OCI-LY1 (cell line): ENCODE measurements at regions not wholly inside any gene's neighbourhood (a gene's known extent, or its start where the extent isn't known, plus 50 kb on each side); places are given as distances from the start of the nearest gene placed in this dataset.

Source experiments
- H2AFZ ChIP-seq: fragments of 200-600 bp; sonication (generic), shearing (Covaris generic); 2 replicates; pipeline ENCODE4 v1.6.0; 2014; ENCODE audit warnings: antibody characterized with exemption, mild to moderate bottlenecking, low read length
- H3F3A ChIP-seq: fragments of 200-600 bp; sonication (generic), shearing (Covaris generic); 2 replicates; pipeline ENCODE4 v1.6.0; 2014; ENCODE audit warnings: mild to moderate bottlenecking, antibody characterized with exemption, low read length, moderate library complexity; ENCODE audit not compliant: insufficient read depth
- H3K27ac ChIP-seq: fragments of 200-600 bp; sonication (generic); 2 replicates; pipeline ENCODE4 v1.5.1; 2014; ENCODE audit warnings: low read length, mixed run types, mild to moderate bottlenecking, low read depth; ENCODE audit not compliant: poor library complexity, severe bottlenecking
- H3K27me3 ChIP-seq: fragments of 200-600 bp; sonication (generic); 2 replicates; pipeline ENCODE4 v1.6.0; 2014; ENCODE audit warnings: antibody characterized with exemption, mild to moderate bottlenecking, low read length, moderate library complexity; ENCODE audit not compliant: insufficient read depth
- H3K36me3 ChIP-seq: fragments of 200-600 bp; sonication (generic); 2 replicates; pipeline ENCODE4 v1.6.1; 2014; ENCODE audit warnings: mild to moderate bottlenecking, antibody characterized with exemption, low read length, moderate library complexity, mixed read lengths; ENCODE audit not compliant: insufficient read depth
- H3K4me1 ChIP-seq: fragments of 200-600 bp; sonication (generic); 2 replicates; pipeline ENCODE4 v1.5.1; 2014; ENCODE audit warnings: mild to moderate bottlenecking, low read length, moderate library complexity; ENCODE audit not compliant: insufficient read depth, severe bottlenecking
- H3K4me2 ChIP-seq: fragments of 200-600 bp; sonication (generic), shearing (Covaris generic); 2 replicates; pipeline ENCODE4 v1.6.1; 2014; ENCODE audit warnings: low read length
- H3K4me3 ChIP-seq: fragments of 200-600 bp; sonication (generic); 2 replicates; pipeline ENCODE4 v1.5.1; 2014; ENCODE audit warnings: low read length, low read depth, mild to moderate bottlenecking, mixed read lengths; ENCODE audit not compliant: poor library complexity, severe bottlenecking
- H3K79me2 ChIP-seq: fragments of 200-600 bp; shearing (Covaris generic); 2 replicates; pipeline ENCODE4 v1.6.1; 2016; ENCODE audit warnings: mixed run types, low read length, mixed read lengths; ENCODE audit not compliant: insufficient read depth
- H3K9ac ChIP-seq: fragments of 200-600 bp; sonication (generic), shearing (Covaris generic); 2 replicates; pipeline ENCODE4 v1.6.1; 2014; ENCODE audit warnings: mild to moderate bottlenecking, low read length, mixed read lengths
- H3K9me2 ChIP-seq: fragments of 200-600 bp; sonication (generic), shearing (Covaris generic); 2 replicates; pipeline ENCODE4 v1.6.1; 2014; ENCODE audit warnings: low read depth, mild to moderate bottlenecking, low read length, mixed read lengths
- H3K9me3 ChIP-seq: fragments of 200-600 bp; shearing (Covaris generic); 2 replicates; pipeline ENCODE4 v1.6.1; 2014; ENCODE audit warnings: low read length, mixed read lengths
- H4K20me1 ChIP-seq: fragments of 200-600 bp; sonication (generic), shearing (Covaris generic); 2 replicates; pipeline ENCODE4 v1.6.0; 2016; ENCODE audit warnings: mild to moderate bottlenecking, low read length; ENCODE audit not compliant: insufficient read depth
- EZH2 ChIP-seq: fragments of 200-600 bp; sonication (generic), shearing (Covaris generic); IDR thresholded peaks from 2 replicates; pipeline ENCODE4 v1.8.0; 2017; ENCODE audit warnings: borderline replicate concordance, mixed run types, mild to moderate bottlenecking, antibody characterized with exemption, low read length, moderate library complexity, mixed read lengths
- TF ChIP-seq, protein P1 (sequence below): fragments of 200-600 bp; sonication (generic), shearing (Covaris generic); IDR thresholded peaks from 2 replicates; pipeline ENCODE4 v1.5.1; 2017; ENCODE audit warnings: mild to moderate bottlenecking, antibody characterized with exemption, low read length, moderate library complexity, mixed read lengths

DNA sequence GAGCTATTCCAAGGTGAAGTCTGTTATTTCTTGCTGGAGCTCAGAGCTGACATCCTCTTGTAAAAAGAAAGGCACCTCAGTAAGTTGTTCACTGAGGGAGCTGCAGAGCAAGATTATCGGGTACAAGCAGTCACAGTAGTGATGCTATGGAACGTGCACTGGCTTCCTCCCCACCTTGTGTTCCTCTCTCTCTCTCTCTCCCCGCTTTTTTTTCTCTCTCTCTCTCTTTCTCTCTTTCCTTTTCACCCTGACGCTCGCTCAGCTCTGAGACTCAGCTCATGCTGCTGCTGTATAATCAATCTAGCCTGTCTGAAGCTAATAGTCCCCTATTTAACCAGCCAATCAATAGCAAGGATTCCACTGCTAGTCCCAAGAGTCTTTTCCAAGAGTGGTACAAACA, 587.6 kb upstream of the CDH18 start:
- Histone ChIP-seq H3K4me2 (no peak overlapping the region), H3K79me2 (no peaks in the 10 kb centered on the region), H4K20me1 (no peaks in the 10 kb centered on the region), H3K27me3 (no peaks in the 10 kb centered on the region), H3K4me3 (no peak overlapping the region), H3K9me3 (no peaks in the 10 kb centered on the region), H3K9ac (no peak overlapping the region), H3K9me2 (no peaks in the 10 kb centered on the region), H2AFZ (no peak overlapping the region), H3K4me1 (no peaks in the 10 kb centered on the region), H3K36me3 (no peaks in the 10 kb centered on the region), H3K27ac (no peak overlapping the region), H3F3A (no peaks in the 10 kb centered on the region)
- TF ChIP-seq, protein P1, sequence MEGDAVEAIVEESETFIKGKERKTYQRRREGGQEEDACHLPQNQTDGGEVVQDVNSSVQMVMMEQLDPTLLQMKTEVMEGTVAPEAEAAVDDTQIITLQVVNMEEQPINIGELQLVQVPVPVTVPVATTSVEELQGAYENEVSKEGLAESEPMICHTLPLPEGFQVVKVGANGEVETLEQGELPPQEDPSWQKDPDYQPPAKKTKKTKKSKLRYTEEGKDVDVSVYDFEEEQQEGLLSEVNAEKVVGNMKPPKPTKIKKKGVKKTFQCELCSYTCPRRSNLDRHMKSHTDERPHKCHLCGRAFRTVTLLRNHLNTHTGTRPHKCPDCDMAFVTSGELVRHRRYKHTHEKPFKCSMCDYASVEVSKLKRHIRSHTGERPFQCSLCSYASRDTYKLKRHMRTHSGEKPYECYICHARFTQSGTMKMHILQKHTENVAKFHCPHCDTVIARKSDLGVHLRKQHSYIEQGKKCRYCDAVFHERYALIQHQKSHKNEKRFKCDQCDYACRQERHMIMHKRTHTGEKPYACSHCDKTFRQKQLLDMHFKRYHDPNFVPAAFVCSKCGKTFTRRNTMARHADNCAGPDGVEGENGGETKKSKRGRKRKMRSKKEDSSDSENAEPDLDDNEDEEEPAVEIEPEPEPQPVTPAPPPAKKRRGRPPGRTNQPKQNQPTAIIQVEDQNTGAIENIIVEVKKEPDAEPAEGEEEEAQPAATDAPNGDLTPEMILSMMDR: no peak
- TF ChIP-seq EZH2: no peak

DNA sequence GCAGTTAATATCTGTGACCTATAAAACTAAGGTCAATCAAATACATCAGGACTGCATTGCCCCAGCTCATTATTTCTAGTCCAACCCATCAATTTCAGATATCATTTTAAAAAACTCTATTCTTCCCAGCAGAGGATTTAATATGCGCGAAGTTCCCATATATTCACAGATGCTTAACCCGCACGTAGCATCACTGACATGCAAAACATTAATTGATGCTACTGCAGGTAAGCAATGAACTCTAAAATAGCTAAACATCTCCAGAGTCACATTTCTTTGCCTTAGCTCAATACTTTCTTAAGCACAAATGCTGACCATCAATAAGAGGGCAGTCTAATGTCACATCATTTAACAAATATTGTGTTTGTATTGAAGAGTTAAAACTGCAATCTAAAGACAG, 586.6 kb upstream of the CDH18 start:
- H3K9ac ChIP-seq: no peak overlapping the region
- TF ChIP-seq, protein P1: no peak
- TF ChIP-seq EZH2: no peak

DNA sequence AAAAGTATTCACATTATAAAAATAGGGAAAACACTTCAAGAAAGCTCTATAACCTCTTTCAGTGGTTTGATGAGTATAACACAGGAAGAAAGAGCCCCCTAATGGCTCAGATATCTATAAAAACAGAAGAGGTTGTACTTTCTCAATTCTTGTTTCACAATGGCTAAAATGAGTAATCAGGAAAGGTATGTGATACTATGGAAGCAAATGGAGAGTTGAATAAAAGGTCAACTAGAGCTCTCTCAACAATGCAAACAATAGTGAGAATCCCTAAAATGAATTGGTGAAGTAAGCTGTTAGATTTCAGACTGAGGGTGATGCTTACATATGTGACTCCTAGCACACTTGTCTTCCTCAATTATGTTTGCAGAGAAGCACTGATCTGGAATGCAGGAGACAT, 584.6 kb upstream of the CDH18 start:
- H2AFZ ChIP-seq: no peak overlapping the region
- H3K36me3 ChIP-seq: no peaks in the 10 kb centered on the region
- H3K4me1 ChIP-seq: no peaks in the 10 kb centered on the region
- H4K20me1 ChIP-seq: no peaks in the 10 kb centered on the region
- H3K9ac ChIP-seq: no peak overlapping the region
- no peaks in the 10 kb centered on the region for H3K79me2 ChIP-seq
- H3K4me3 ChIP-seq: no peak overlapping the region
- no peaks in the 10 kb centered on the region for H3F3A ChIP-seq
- H3K9me2 ChIP-seq: no peaks in the 10 kb centered on the region
- TF ChIP-seq, protein P1: no peak
- no peak for TF ChIP-seq EZH2
- no peaks in the 10 kb centered on the region for H3K9me3 ChIP-seq
- no peaks in the 10 kb centered on the region for H3K27me3 ChIP-seq
- no peak overlapping the region for H3K27ac ChIP-seq
- H3K4me2 ChIP-seq: no peak overlapping the region

More for the DNA sequence above, 586.6 kb upstream of the CDH18 start:
- Histone ChIP-seq H4K20me1 (no peaks in the 10 kb centered on the region), H3K9me3 (no peaks in the 10 kb centered on the region), H2AFZ (no peak overlapping the region), H3K79me2 (no peaks in the 10 kb centered on the region), H3K4me3 (no peak overlapping the region), H3K9me2 (no peaks in the 10 kb centered on the region), H3K4me1 (no peaks in the 10 kb centered on the region), H3K36me3 (no peaks in the 10 kb centered on the region), H3K27me3 (no peaks in the 10 kb centered on the region), H3K4me2 (no peak overlapping the region), H3F3A (no peaks in the 10 kb centered on the region), H3K27ac (no peak overlapping the region)
